OCI-LY7 (cell line): ENCODE measurements at regions not wholly inside any gene's neighbourhood (a gene's known extent, or its start where the extent isn't known, plus 50 kb on each side); places are given as distances from the start of the nearest gene placed in this dataset.

ENCODE experiments used
- BruUV-seq: library from RNA; stranded (reverse); fragments of 400-500 nt; replicated peaks from 2 replicates; lab custom pipeline; 2021; lab: Mats Ljungman, UMichigan
- CTCF ChIA-PET: fragments of 300-600 bp; sonication (Branson Sonifier 250); formaldehyde crosslinking; loops from one replicate; lab custom pipeline; 2022; ENCODE audit warnings: antibody characterized with exemption; ENCODE audit not compliant: unreplicated experiment; lab: Charles Lee
- POLR2A ChIA-PET: fragments of 300-600 bp; sonication (Branson Sonifier 250); formaldehyde crosslinking; loops from one replicate; lab custom pipeline; 2022; ENCODE audit warnings: antibody characterized with exemption; lab: Charles Lee
- DNase-seq: peaks from one replicate; pipeline ENCODE4 v3.0.0-alpha.2; 2015; ENCODE audit warnings: low spot score
- H2AFZ ChIP-seq: fragments of 200-600 bp; sonication (generic), shearing (Covaris generic); 2 replicates; pipeline ENCODE4 v1.6.1; 2014; ENCODE audit warnings: mild to moderate bottlenecking, antibody characterized with exemption, low read length, moderate library complexity
- H3K27ac ChIP-seq: fragments of 200-600 bp; sonication (generic); 2 replicates; pipeline ENCODE4 v1.5.1; 2014; ENCODE audit warnings: mixed run types, low read depth, mild to moderate bottlenecking, moderate library complexity, low read length, inconsistent platforms; ENCODE audit not compliant: poor library complexity, severe bottlenecking
- H3K36me3 ChIP-seq: fragments of 200-600 bp; sonication (generic); 2 replicates; pipeline ENCODE4 v1.6.1; 2014; ENCODE audit warnings: mild to moderate bottlenecking, antibody characterized with exemption, low read length, moderate library complexity, mixed read lengths; ENCODE audit not compliant: insufficient read depth
- H3K4me1 ChIP-seq: fragments of 200-600 bp; sonication (generic); 2 replicates; pipeline ENCODE4 v1.5.1; 2014; ENCODE audit warnings: mild to moderate bottlenecking, low read length; ENCODE audit not compliant: insufficient read depth, poor library complexity, severe bottlenecking
- H3K4me2 ChIP-seq: fragments of 200-600 bp; sonication (generic); 2 replicates; pipeline ENCODE4 v1.6.1; 2014; ENCODE audit warnings: mild to moderate bottlenecking, low read length
- H3K4me3 ChIP-seq: fragments of 200-600 bp; sonication (generic); 2 replicates; pipeline ENCODE4 v1.5.1; 2014; ENCODE audit warnings: mild to moderate bottlenecking, low read depth, low read length; ENCODE audit not compliant: poor library complexity, severe bottlenecking
- H3K79me2 ChIP-seq: fragments of 200-600 bp; sonication (generic); 2 replicates; pipeline ENCODE4 v1.6.1; 2016; ENCODE audit warnings: low read depth, mild to moderate bottlenecking, low read length, moderate library complexity, mixed read lengths; ENCODE audit not compliant: insufficient read depth
- H3K9me2 ChIP-seq: fragments of 200-600 bp; sonication (generic); 2 replicates; pipeline ENCODE4 v1.6.1; 2016; ENCODE audit warnings: mild to moderate bottlenecking, low read length, mixed read lengths; ENCODE audit not compliant: insufficient read depth
- H3K9me3 ChIP-seq: fragments of 200-600 bp; sonication (generic); 2 replicates; pipeline ENCODE4 v1.6.1; 2014; ENCODE audit warnings: mild to moderate bottlenecking, mixed run types, low read length, mixed read lengths
- H4K20me1 ChIP-seq: fragments of 200-600 bp; sonication (generic); 2 replicates; pipeline ENCODE4 v1.6.1; 2014; ENCODE audit warnings: mild to moderate bottlenecking, antibody characterized with exemption, low read length, moderate library complexity, mixed read lengths; ENCODE audit not compliant: insufficient read depth
- CTCF ChIP-seq: fragments of 200-600 bp; sonication (generic); conservative IDR thresholded peaks from 2 replicates; pipeline ENCODE4 v1.5.1; 2014; ENCODE audit warnings: mild to moderate bottlenecking, antibody characterized with exemption, low read length, moderate library complexity, mixed read lengths
- EZH2phosphoT487 ChIP-seq: fragments of 200-600 bp; sonication (generic); IDR thresholded peaks from 2 replicates; pipeline ENCODE4 v1.6.1; 2018; ENCODE audit warnings: low read depth, borderline replicate concordance, mild to moderate bottlenecking, mixed run types, antibody characterized with exemption, low read length, moderate library complexity, mixed read lengths
- intact Hi-C: fragments of 100-400 bp; cut with micrococcal nuclease; formaldehyde crosslinking; loops from one replicate; pipeline ENCODE4 v1.10.0; 2022; ENCODE audit not compliant: unreplicated experiment

DNA sequence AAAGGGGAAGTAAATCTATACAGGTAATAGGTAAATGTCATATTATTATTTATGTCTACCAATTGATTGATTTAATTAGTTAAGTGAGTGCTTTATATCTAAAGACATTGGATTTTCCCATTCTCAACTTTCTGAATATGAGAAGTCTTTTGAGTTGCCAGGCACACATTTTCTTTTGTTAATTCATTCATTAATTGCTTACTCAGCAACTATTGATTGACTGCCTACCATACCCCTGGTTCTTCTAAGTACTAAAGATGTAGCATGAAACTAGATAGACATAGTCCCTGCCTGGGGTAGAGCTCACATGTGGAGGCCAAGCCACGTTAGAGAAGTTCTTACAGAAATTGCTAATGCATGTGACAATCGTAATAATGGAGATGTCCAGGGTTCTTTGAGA lies 253.1 kb upstream of the LYZL1 start:
- no peak overlapping the region for H2AFZ ChIP-seq
- H3K9me2 ChIP-seq: no peaks in the 10 kb centered on the region
- intact Hi-C loops: no loop called here
- DNase-seq: no peak
- H3K4me2 ChIP-seq: no peak overlapping the region
- BruUV-seq: no TSS peak
- H3K36me3 ChIP-seq: no peaks in the 10 kb centered on the region
- ChIA-PET POLR2A (interaction anchor here (0.6 kb wide), 1 partner anchor 44 kb away, joined by 3 read pairs; no protein-coding TSS in a partner anchor), CTCF (no interaction called here)
- H4K20me1 ChIP-seq: no peaks in the 10 kb centered on the region
- H3K9me3 ChIP-seq: no peaks in the 10 kb centered on the region
- no peaks in the 10 kb centered on the region for H3K4me1 ChIP-seq
- H3K4me3 ChIP-seq: no peak overlapping the region
- H3K27ac ChIP-seq: no peak overlapping the region
- TF ChIP-seq CTCF: no peak
- no peak for TF ChIP-seq EZH2phosphoT487
- H3K79me2 ChIP-seq: no peaks in the 10 kb centered on the region

GRCh38 chr10:29037348-29038113 lies 251.3 kb upstream of the LYZL1 start:
- H4K20me1 ChIP-seq: no peaks in the 10 kb centered on the region
- ChIA-PET POLR2A (no interaction called here), CTCF (no interaction called here)
- H3K4me2 ChIP-seq: no peak overlapping the region
- H3K36me3 ChIP-seq: no peaks in the 10 kb centered on the region
- DNase-seq: no peak
- TF ChIP-seq CTCF (no peak), EZH2phosphoT487 (no peak)
- BruUV-seq: no TSS peak
- intact Hi-C loops: no loop called here
- H3K27ac ChIP-seq: no peak overlapping the region
- no peaks in the 10 kb centered on the region for H3K9me3 ChIP-seq
- H3K4me1 ChIP-seq: no peaks in the 10 kb centered on the region
- no peak overlapping the region for H2AFZ ChIP-seq
- no peak overlapping the region for H3K4me3 ChIP-seq
- no peaks in the 10 kb centered on the region for H3K9me2 ChIP-seq
- H3K79me2 ChIP-seq: no peaks in the 10 kb centered on the region

GRCh38 chr10:29039091-29039490 lies 249.8 kb upstream of the LYZL1 start:
- Histone ChIP-seq H3K36me3 (no peaks in the 10 kb centered on the region), H3K9me3 (no peaks in the 10 kb centered on the region), H3K4me2 (no peak overlapping the region), H3K4me1 (no peaks in the 10 kb centered on the region), H2AFZ (no peak overlapping the region), H4K20me1 (no peaks in the 10 kb centered on the region), H3K79me2 (no peaks in the 10 kb centered on the region), H3K9me2 (no peaks in the 10 kb centered on the region), H3K4me3 (no peak overlapping the region), H3K27ac (no peak overlapping the region)
- no peak for DNase-seq
- BruUV-seq: no TSS peak
- TF ChIP-seq CTCF (no peak), EZH2phosphoT487 (no peak)
- ChIA-PET POLR2A (interaction anchor here (0.6 kb wide), 1 partner anchor 222 kb away, joined by 3 read pairs; no protein-coding TSS in a partner anchor), CTCF (no interaction called here)
- intact Hi-C loops: no loop called here
